ENCODE measurements at regions not wholly inside any gene's neighbourhood (a gene's known extent, or its start where the extent isn't known, plus 50 kb on each side); places are given as distances from the start of the nearest gene placed in this dataset.

- no peak overlapping the region for H3K4me3 ChIP-seq (ENCODE audit: insufficient read depth, low read depth, low read length)
- TF ChIP-seq RFX5 (IDR thresholded peaks at IDR 0.05; ENCODE audit: low read depth, low read length) (no peak), USF2 (IDR thresholded peaks at IDR 0.05; ENCODE audit: low read depth, low read length) (no peak), FOS (IDR thresholded peaks at IDR 0.05; ENCODE audit: low read depth, low read length) (no peak), MAZ (IDR thresholded peaks at IDR 0.05; ENCODE audit: borderline replicate concordance, low read depth, low read length) (no peak), RCOR1 (IDR thresholded peaks at IDR 0.05; ENCODE audit: insufficient replicate concordance, low read length) (no peak), RAD21 (IDR thresholded peaks at IDR 0.05; ENCODE audit: low read length) (no peak), MAFK (IDR thresholded peaks at IDR 0.05; ENCODE audit: low read depth, low read length) (no peak), POLR2A (IDR thresholded peaks at IDR 0.05; ENCODE audit: low read depth, low read length) (no peak), SMC3 (IDR thresholded peaks at IDR 0.05; ENCODE audit: low read depth, low read length) (no peak), BHLHE40 (IDR thresholded peaks at IDR 0.05; ENCODE audit: low read depth, low read length) (no peak), CHD1 (IDR thresholded peaks at IDR 0.05; ENCODE audit: low read depth, low read length) (no peak)
- TF ChIP-seq, protein P1, sequence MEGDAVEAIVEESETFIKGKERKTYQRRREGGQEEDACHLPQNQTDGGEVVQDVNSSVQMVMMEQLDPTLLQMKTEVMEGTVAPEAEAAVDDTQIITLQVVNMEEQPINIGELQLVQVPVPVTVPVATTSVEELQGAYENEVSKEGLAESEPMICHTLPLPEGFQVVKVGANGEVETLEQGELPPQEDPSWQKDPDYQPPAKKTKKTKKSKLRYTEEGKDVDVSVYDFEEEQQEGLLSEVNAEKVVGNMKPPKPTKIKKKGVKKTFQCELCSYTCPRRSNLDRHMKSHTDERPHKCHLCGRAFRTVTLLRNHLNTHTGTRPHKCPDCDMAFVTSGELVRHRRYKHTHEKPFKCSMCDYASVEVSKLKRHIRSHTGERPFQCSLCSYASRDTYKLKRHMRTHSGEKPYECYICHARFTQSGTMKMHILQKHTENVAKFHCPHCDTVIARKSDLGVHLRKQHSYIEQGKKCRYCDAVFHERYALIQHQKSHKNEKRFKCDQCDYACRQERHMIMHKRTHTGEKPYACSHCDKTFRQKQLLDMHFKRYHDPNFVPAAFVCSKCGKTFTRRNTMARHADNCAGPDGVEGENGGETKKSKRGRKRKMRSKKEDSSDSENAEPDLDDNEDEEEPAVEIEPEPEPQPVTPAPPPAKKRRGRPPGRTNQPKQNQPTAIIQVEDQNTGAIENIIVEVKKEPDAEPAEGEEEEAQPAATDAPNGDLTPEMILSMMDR (conservative IDR thresholded peaks at IDR 0.05; ENCODE audit: low read depth, low read length), result no peak
- H3K14ac ChIP-seq (replicated peaks; ENCODE audit: low read depth, low read length), result no peak overlapping the region
- no peak overlapping the region for H2BK5ac ChIP-seq (ENCODE audit: low read depth, low read length, poor library complexity, severe bottlenecking)
- CTCF ChIA-PET, result no interaction called here
- no peaks in the 10 kb centered on the region for H3K79me1 ChIP-seq (ENCODE audit: low read depth in 1 of 2, low read length in 2 of 2)
- no peak overlapping the region for H3K56ac ChIP-seq (ENCODE audit: extremely low read depth, insufficient read depth, low read length)
- DNase-seq (no peak), ATAC-seq (ENCODE audit: low read depth) (no peak)
- H2BK15ac ChIP-seq (ENCODE audit: low read depth, low read length), result no peak overlapping the region
- dilution Hi-C loops (cut with HindIII; ENCODE audit: low sequenced_read_pairs, unreplicated experiment) (no loop called here), in situ Hi-C loops (cut with MboI; ENCODE audit: low sequenced_read_pairs) (no loop called here), intact Hi-C loops (cut with micrococcal nuclease) (no loop called here)
- no peak overlapping the region for H3K27ac ChIP-seq (ENCODE audit: insufficient read depth, low read length)
- no peak overlapping the region for H2BK20ac ChIP-seq (ENCODE audit: low read depth, low read length)
- H3K36me3 ChIP-seq (ENCODE audit: control insufficient read depth, insufficient read depth, low read length), result no peaks in the 10 kb centered on the region
- no peaks in the 10 kb centered on the region for H4K20me1 ChIP-seq (ENCODE audit: insufficient read depth, low read length)
- no peak overlapping the region for H4K91ac ChIP-seq (ENCODE audit: insufficient read depth, low read depth, low read length)
- POLR2A ChIA-PET (ENCODE audit: unreplicated experiment), result no interaction called here
- H3K18ac ChIP-seq (ENCODE audit: low read depth, low read length), result no peak overlapping the region
- H2AFZ ChIP-seq (replicated peaks; ENCODE audit: low read length, poor library complexity), result no peak overlapping the region
- no peak overlapping the region for H2AK9ac ChIP-seq (replicated peaks; ENCODE audit: low read depth, low read length, poor library complexity)
- BruUV-seq (replicated peaks), result no TSS peak
- H3K9me3 ChIP-seq (ENCODE audit: control insufficient read depth, insufficient read depth, low read length), result no peaks in the 10 kb centered on the region
- no peak overlapping the region for H3K4ac ChIP-seq (ENCODE audit: low read depth, low read length)
- H4K8ac ChIP-seq (ENCODE audit: low read depth in 2 of 2, low read length in 2 of 2), result no peak overlapping the region
- H3K9me1 ChIP-seq (ENCODE audit: insufficient read depth, low read length), result 0 out of 2 replicates have a peak, but pooled peaks cover 7% of the 10 kb centered on the region
- no peak overlapping the region for H2AK5ac ChIP-seq (ENCODE audit: low read depth, low read length)
- H3K9ac ChIP-seq (ENCODE audit: low read depth, low read length), result no peak overlapping the region
- peaks cover 2% of the 10 kb centered on the region; the same call in 1 of the 2 replicates for H3K4me1 ChIP-seq (ENCODE audit: control insufficient read depth, insufficient read depth, low read length)
- H2BK120ac ChIP-seq (ENCODE audit: low read depth, low read length), result no peak overlapping the region
- no peaks in the 10 kb centered on the region for H3K27me3 ChIP-seq (ENCODE audit: control insufficient read depth, insufficient read depth, low read length)
- H3K23ac ChIP-seq (ENCODE audit: low read depth, low read length), result no peak overlapping the region
- no peak overlapping the region for H4K5ac ChIP-seq (ENCODE audit: low read depth, low read length)
- H3K4me2 ChIP-seq (ENCODE audit: low read depth, low read length), result no peak overlapping the region
- 92% methylated on average over 2 of the region's 4 CpGs; no CpG with 5 or more reads in 1 of the 2 experiments for WGBS, 2 experiments (ENCODE audit: extremely low coverage in 2 of 2, insufficient read length in 1 of 2)
Measured at GRCh38 chr12:47311568-47311967, 231.8 kb upstream of the AMIGO2 start.
